ENCODE measurements at regions not wholly inside any gene's neighbourhood (a gene's known extent, or its start where the extent isn't known, plus 50 kb on each side); places are given as distances from the start of the nearest gene placed in this dataset.

- TF ChIP-seq, protein P1, sequence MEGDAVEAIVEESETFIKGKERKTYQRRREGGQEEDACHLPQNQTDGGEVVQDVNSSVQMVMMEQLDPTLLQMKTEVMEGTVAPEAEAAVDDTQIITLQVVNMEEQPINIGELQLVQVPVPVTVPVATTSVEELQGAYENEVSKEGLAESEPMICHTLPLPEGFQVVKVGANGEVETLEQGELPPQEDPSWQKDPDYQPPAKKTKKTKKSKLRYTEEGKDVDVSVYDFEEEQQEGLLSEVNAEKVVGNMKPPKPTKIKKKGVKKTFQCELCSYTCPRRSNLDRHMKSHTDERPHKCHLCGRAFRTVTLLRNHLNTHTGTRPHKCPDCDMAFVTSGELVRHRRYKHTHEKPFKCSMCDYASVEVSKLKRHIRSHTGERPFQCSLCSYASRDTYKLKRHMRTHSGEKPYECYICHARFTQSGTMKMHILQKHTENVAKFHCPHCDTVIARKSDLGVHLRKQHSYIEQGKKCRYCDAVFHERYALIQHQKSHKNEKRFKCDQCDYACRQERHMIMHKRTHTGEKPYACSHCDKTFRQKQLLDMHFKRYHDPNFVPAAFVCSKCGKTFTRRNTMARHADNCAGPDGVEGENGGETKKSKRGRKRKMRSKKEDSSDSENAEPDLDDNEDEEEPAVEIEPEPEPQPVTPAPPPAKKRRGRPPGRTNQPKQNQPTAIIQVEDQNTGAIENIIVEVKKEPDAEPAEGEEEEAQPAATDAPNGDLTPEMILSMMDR (IDR thresholded peaks at IDR 0.05; ENCODE audit: low read depth, low read length) = no peak
- TF ChIP-seq EZH2phosphoT487 (IDR thresholded peaks at IDR 0.05; ENCODE audit: low read depth) = no peak
Measured at GRCh38 chr12:41856228-41856627, 288.4 kb downstream of the GXYLT1 start.
